NT2/D1 (cell line): ENCODE measurements at regions not wholly inside any gene's neighbourhood (a gene's known extent, or its start where the extent isn't known, plus 50 kb on each side); places are given as distances from the start of the nearest gene placed in this dataset.

Experiments
- YY1 ChIP-seq: IDR thresholded peaks from 2 replicates; pipeline ENCODE4 v1.6.1; 2011; ENCODE audit not compliant: insufficient read length, insufficient read depth
- ZNF274 ChIP-seq: IDR thresholded peaks from 2 replicates; pipeline ENCODE4 v1.6.1; 2011; ENCODE audit warnings: mild to moderate bottlenecking, low read depth, low read length

- TF ChIP-seq YY1 (no peak), ZNF274 (no peak)
Measured at GRCh38 chr13:74765955-74766354, 631.8 kb upstream of the KLF12 start.
